ENCODE measurements at regions not wholly inside any gene's neighbourhood (a gene's known extent, or its start where the extent isn't known, plus 50 kb on each side); places are given as distances from the start of the nearest gene placed in this dataset.

GRCh38 chr12:115337693-115338543 lies 653.9 kb upstream of the TBX3 start:
- TF ChIP-seq CTCF (IDR thresholded peaks at IDR 0.05), result no peak
- TF ChIP-seq POLR2A (IDR thresholded peaks at IDR 0.05), result no peak

Measured in Peyer's patch (tissue), 4 donors.